Activated CD4-positive, alpha-beta T cell treated with anti-CD3 and anti-CD28 coated beads, Interleukin-2, amount 50 U/mL, for 4 hours (primary cell): ENCODE measurements at regions not wholly inside any gene's neighbourhood (a gene's known extent, or its start where the extent isn't known, plus 50 kb on each side); places are given as distances from the start of the nearest gene placed in this dataset.

Experiments
- DNase-seq, 2 experiments: peaks; one replicate each; pipeline ENCODE4 v3.0.0-alpha.2; 2020

- DNase-seq: no peak
Measured at GRCh38 chr19:30649934-30650614, 277.9 kb downstream of the ZNF536 start.

- no peak for DNase-seq
Measured at GRCh38 chr19:30648866-30649862, 277.0 kb downstream of the ZNF536 start.

GRCh38 chr19:30647891-30648720 is 275.9 kb downstream of the ZNF536 start:
- no peak for DNase-seq

GRCh38 chr19:30646806-30647205 is 274.6 kb downstream of the ZNF536 start:
- DNase-seq: no peak

- no peak for DNase-seq
Measured at GRCh38 chr19:30645946-30646577, 273.9 kb downstream of the ZNF536 start.

- DNase-seq: no peak
Measured at GRCh38 chr19:30640252-30640965, 268.2 kb downstream of the ZNF536 start.

GRCh38 chr19:30638889-30639288 is 266.7 kb downstream of the ZNF536 start:
- no peak for DNase-seq

- no peak for DNase-seq
Measured at GRCh38 chr19:30637926-30638325, 265.7 kb downstream of the ZNF536 start.

- no peak for DNase-seq
Measured at GRCh38 chr19:30634996-30635975, 263.1 kb downstream of the ZNF536 start.

GRCh38 chr19:30634131-30634830 is 262.1 kb downstream of the ZNF536 start:
- DNase-seq: no peak

- no peak for DNase-seq
Measured at GRCh38 chr19:30631033-30631370, 258.8 kb downstream of the ZNF536 start.

GRCh38 chr19:30630289-30631032 is 258.3 kb downstream of the ZNF536 start:
- DNase-seq: no peak

GRCh38 chr19:30629086-30629485 is 256.9 kb downstream of the ZNF536 start:
- DNase-seq: no peak

GRCh38 chr19:30626626-30626966 is 254.4 kb downstream of the ZNF536 start:
- DNase-seq: no peak

- no peak for DNase-seq
Measured at GRCh38 chr19:30625947-30626625, 253.9 kb downstream of the ZNF536 start.

GRCh38 chr19:30622276-30622675 is 250.1 kb downstream of the ZNF536 start:
- DNase-seq: no peak

- no peak for DNase-seq
Measured at GRCh38 chr19:30621326-30621920, 249.2 kb downstream of the ZNF536 start.

GRCh38 chr19:30620354-30620753 is 248.2 kb downstream of the ZNF536 start:
- no peak for DNase-seq
